ENCODE measurements at regions not wholly inside any gene's neighbourhood (a gene's known extent, or its start where the extent isn't known, plus 50 kb on each side); places are given as distances from the start of the nearest gene placed in this dataset.

DNA sequence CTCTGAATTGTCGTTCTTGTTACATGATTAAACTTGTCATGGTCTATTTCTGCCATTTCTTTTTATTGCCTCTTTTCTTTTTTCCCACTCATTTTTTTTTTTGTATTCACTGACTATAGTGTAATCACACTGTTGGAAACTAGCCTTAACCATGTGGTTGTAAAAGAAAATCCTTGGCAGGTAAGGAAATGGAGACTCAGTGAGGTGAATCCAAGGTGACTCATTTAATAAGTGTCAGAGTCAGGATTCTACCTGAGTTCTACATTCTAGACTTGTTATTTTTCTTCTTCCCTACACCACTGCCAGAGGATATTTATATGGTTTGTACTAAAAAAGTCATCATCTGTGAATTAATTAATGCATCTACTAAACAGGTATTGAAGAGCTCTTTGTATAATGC, 152.2 kb downstream of the CBLL2 start:
- ChIA-PET SMC1A (ENCODE audit: uncharacterized antibody, unreplicated experiment) (no interaction called here), CTCF (no interaction called here), POLR2A (no interaction called here), RAD21 (ENCODE audit: unreplicated experiment) (no interaction called here)
- H3K36me3 ChIP-seq (ENCODE audit: control insufficient read depth in 2 of 2, insufficient read depth in 2 of 2, low read length in 1 of 2) = no peaks in the 10 kb centered on the region
- no peaks in the 10 kb centered on the region for H3K4me1 ChIP-seq (ENCODE audit: control insufficient read depth, insufficient read depth, low read length)
- no peaks in the 10 kb centered on the region for H3K79me2 ChIP-seq (ENCODE audit: control insufficient read depth, insufficient read depth, low read length)
- H3K27ac ChIP-seq (ENCODE audit: control insufficient read depth, insufficient read depth) = no peak overlapping the region
- ATAC-seq (no peak), FAIRE-seq (no peak), DNase-seq (ENCODE audit: low read depth, low spot score) (no peak)
- BruUV-seq (replicated peaks) = no TSS peak
- H2AFZ ChIP-seq (ENCODE audit: control insufficient read depth, low read depth, low read length) = no peak overlapping the region
- H3K27me3 ChIP-seq (replicated peaks in 1 of 2; ENCODE audit: control insufficient read depth in 2 of 2, insufficient read depth in 2 of 2, low read length in 1 of 2) = no peaks in the 10 kb centered on the region
- no peak overlapping the region for H3K4me2 ChIP-seq (ENCODE audit: control insufficient read depth, insufficient read depth)
- H3K9me3 ChIP-seq (replicated peaks; ENCODE audit: control insufficient read depth, insufficient read depth, low read length) = no peaks in the 10 kb centered on the region
- no peak overlapping the region for H3K4me3 ChIP-seq
- 38% methylated on average over 1 of the region's 1 CpG for WGBS (ENCODE audit: insufficient coverage, insufficient replicate concordance, low lambda C conversion rate, missing lambda C conversion rate)
- TF ChIP-seq RBBP5 (conservative IDR thresholded peaks at IDR 0.05) (no peak), RAD21 (IDR thresholded peaks at IDR 0.05; ENCODE audit: insufficient read depth, low read depth, low read length) (no peak), NFIC (IDR thresholded peaks at IDR 0.05; ENCODE audit: low read depth, low read length) (no peak), BHLHE40 (IDR thresholded peaks at IDR 0.05; ENCODE audit: borderline replicate concordance in 1 of 2, low read depth in 2 of 2, low read length in 1 of 2) (no peak), PAX8 (IDR thresholded peaks at IDR 0.05) (no peak), SP1 (IDR thresholded peaks at IDR 0.05; ENCODE audit: low read depth, low read length) (no peak), USF1 (IDR thresholded peaks at IDR 0.05; ENCODE audit: borderline replicate concordance, extremely low read length, insufficient read depth, low read depth, low read length) (no peak), RAD51 (IDR thresholded peaks at IDR 0.05) (no peak), ATF7 (IDR thresholded peaks at IDR 0.05; ENCODE audit: low read depth) (no peak), ETV6 (conservative IDR thresholded peaks at IDR 0.05 in 1 of 2, IDR thresholded peaks at IDR 0.05 in 1 of 2; ENCODE audit: borderline replicate concordance in 1 of 2, low read depth in 1 of 2) (no peak), BMI1 (IDR thresholded peaks at IDR 0.05; ENCODE audit: borderline replicate concordance) (no peak)
- intact Hi-C loops (cut with micrococcal nuclease; ENCODE audit: unreplicated experiment) = no loop called here
- no peak overlapping the region for H3K9ac ChIP-seq (ENCODE audit: control insufficient read depth, insufficient read depth, low read length)
- in situ Hi-C loops (cut with MboI) = no loop called here
- H4K20me1 ChIP-seq (ENCODE audit: control insufficient read depth, insufficient read depth) = no peaks in the 10 kb centered on the region
